ENCODE measurements at regions not wholly inside any gene's neighbourhood (a gene's known extent, or its start where the extent isn't known, plus 50 kb on each side); places are given as distances from the start of the nearest gene placed in this dataset.
"Not testable (repeated sequence)": the region's sequence is repeated elsewhere in the genome, so short reads cannot be mapped to it uniquely, and the experiment has no call there.

DNA sequence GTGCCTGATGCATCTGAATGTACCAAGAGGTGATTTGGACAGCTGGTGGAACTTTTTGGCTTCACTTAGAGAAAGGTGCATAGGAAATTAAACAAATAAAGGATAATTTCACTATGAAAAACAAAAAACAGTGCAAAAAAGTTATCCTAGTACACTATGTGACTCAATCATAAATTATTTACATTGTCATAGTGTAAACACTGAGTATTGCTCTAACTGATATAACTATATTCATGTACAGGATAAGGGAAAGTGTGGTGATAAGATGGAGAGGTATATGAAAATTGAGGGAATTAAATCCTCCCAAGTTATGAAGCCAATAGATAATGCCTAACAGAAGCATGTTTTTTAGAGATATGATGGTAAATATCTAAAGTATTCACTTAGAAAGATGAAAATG lies 50.2 kb upstream of the CPNE4 start:
- no peak for DNase-seq (ENCODE audit: low read depth, low spot score)

DNA sequence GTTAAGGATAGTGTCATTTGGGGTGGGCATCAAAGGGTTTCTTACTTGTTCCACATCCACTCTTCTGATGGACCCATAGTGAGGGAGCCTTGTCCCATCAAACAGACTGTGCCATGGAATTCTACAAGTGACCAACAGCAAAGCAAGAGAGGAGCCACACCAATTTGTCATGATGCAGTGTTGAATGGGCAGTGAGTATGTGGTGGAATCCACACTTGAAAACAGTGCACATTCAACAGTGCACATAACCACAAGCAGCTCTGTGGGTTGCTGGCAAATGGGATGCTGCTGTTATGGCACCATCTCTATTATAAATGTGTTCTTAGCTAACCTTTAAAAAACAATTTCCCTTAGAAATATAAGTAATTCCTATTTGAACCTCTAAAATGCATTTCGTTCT lies 52.5 kb upstream of the CPNE4 start:
- no peak for DNase-seq (ENCODE audit: low read depth, low spot score)

DNA sequence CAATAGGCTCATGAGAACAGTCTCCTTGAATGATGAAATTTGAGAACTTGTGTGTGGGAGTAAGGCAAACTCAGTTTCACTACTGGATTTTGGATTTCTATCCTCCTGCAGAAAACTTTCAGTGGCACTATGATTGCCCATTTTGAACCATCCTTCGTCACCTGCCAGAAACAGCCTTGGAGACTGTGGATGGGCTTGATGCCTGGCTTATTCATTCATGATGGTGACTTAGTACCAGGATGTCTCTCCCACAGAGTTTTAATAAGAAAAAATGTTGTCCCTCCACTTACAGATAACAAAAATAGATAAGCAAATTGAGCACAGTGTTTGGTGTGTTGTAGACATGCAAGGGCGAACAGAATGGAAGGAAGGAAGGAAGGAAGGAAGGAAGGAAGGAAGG lies 53.5 kb upstream of the CPNE4 start:
- no peak for DNase-seq (ENCODE audit: low read depth, low spot score)

- no peak for DNase-seq (ENCODE audit: low read depth, low spot score)
Observed at GRCh38 chr3:132090921-132091320, 56.1 kb upstream of the CPNE4 start.

GRCh38 chr3:132116601-132117000 lies 81.8 kb upstream of the CPNE4 start:
- DNase-seq (ENCODE audit: low read depth, low spot score): no peak

GRCh38 chr3:132117642-132118041 lies 82.8 kb upstream of the CPNE4 start:
- DNase-seq (ENCODE audit: low read depth, low spot score): no peak

GRCh38 chr3:132119531-132119930 lies 84.7 kb upstream of the CPNE4 start:
- no peak for DNase-seq (ENCODE audit: low read depth, low spot score)

- no peak for DNase-seq (ENCODE audit: low read depth, low spot score)
Observed at GRCh38 chr3:132124096-132124495, 89.3 kb upstream of the CPNE4 start.

DNA sequence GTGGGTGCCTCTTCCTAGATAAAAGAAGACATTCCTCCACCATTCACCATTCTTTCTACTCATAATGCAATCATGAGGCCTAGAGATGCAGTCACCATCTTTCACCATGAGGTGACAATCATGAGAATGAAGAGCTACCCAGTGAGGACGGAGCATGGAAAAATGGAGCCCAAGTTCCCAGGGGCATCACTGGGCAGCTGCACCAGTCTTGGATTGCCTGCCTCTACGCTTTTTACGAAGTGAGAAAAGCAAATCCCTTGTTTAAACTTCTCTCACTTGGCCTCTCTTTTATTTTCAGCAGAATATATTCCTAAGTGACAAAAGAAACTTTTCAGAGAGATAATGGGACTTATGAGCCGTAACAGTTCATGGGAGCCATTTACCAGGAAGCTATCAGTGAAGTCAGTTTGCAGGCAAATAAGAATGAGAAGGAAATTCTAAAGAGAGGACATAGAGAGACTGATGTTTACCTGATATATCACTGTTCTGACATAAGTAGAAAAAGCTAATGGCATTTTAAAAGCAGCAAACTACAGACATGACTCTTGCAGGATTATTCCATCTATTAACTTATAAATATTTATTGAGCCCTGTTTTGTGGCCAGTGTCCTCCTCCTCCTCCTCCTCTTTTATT lies 90.0 kb upstream of the CPNE4 start:
- DNase-seq (ENCODE audit: low read depth, low spot score): no peak

DNA sequence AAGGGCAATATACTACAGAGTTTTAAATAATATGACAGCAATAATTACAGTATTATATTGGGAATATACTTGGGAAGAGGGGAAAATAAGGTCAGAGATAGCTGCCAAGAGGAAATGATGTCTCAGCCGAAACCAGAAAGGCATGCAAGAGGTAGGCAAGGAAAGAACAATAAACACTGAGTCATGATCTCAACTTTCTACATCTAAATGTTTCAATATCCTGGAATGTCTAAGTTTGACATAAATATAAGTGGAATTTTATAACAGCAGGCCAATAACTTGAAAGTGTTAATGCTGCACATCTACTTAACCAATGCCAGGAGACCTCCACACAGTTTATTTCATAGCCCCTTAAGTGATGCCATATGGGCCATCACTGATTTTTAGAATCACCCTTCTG lies 99.8 kb upstream of the CPNE4 start:
- peak; percentile 31 for DNase-seq (ENCODE audit: low read depth, low spot score)

- peak; percentile 55 for DNase-seq (ENCODE audit: low read depth, low spot score)
Observed at GRCh38 chr3:132135628-132136333, 101.0 kb upstream of the CPNE4 start.

DNA sequence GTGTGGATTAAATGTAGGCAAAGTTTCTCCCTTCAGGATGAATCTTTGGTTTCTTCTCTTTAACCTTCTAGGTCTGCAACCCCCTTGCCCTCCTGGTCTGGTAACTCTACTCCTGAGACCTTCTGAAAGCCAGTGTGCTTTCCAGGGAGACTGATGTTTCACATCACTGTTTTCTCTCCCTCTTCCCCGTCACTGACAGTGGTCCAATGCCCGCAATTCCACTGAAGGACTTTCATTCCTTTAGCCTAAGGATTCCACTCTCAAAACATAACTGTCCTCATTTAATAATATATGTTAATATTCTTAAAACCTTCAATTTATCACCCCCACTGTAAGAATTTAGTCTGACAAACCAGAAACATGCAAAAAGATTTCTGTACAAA lies 101.5 kb upstream of the CPNE4 start:
- no peak for DNase-seq (ENCODE audit: low read depth, low spot score)

DNA sequence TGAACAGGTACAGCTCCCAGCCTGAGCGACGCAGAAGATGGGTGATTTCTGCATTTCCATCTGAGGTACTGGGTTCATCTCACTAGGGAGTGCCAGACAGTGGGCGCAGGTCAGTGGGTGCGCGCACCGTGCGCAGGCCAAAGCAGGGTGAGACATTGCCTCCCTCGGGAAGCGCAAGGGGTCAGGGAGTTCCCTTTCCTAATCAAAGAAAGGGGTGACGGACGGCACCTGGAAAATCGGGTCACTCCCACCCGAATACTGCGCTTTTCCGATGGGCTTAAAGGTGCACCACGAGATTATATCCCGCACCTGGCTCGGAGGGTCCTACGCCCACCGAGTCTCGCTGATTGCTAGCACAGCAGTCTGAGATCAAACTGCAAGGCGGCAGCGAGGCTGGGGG lies 102.1 kb upstream of the CPNE4 start:
- DNase-seq (ENCODE audit: low read depth, low spot score): not testable (repeated sequence)

- no peak for DNase-seq (ENCODE audit: low read depth, low spot score)
Observed at GRCh38 chr3:132145833-132146232, 111.0 kb upstream of the CPNE4 start.

- DNase-seq (ENCODE audit: low read depth, low spot score): no peak
Observed at GRCh38 chr3:132154619-132155018, 119.8 kb upstream of the CPNE4 start.

DNA sequence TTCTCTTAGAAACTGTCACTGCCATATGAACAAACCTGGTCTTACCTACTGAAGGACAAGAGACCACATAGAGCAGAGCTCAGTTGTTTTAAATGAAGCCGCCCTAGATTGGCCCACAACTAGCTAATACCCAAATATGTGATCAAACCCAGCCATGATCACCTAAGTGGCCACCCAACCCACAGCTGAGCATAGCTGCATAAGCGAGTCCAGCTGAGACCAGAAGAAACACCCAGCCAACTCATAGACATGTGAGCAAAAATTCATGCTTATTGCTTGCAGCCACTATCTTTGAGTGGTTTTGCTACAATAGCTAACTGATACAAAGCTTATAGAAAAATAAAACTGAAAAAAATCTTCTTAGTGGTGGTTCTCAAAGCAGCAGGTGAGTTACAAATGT lies 124.3 kb upstream of the CPNE4 start:
- no peak for DNase-seq (ENCODE audit: low read depth, low spot score)

- no peak for DNase-seq (ENCODE audit: low read depth, low spot score)
Observed at GRCh38 chr3:132160198-132160597, 125.4 kb upstream of the CPNE4 start.

DNA sequence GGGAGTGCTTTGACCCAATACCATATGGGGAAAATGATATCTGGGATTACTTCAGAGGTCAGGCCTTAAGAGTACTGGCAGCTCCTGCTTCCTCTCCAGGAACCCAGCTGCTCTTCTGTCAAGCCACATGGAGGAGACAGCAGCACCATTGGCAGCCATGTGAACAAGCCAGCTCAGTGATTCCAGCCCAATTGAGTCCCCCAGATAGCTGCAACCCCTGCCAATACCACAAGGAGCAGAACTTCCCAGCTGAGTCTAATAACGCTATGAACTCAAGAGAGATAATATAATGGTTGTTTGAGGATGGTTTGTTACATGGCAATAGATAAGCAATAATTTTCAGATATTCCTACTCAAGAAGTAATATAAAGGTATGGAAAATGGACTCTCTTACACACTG lies 126.8 kb upstream of the CPNE4 start:
- no peak for DNase-seq (ENCODE audit: low read depth, low spot score)

DNA sequence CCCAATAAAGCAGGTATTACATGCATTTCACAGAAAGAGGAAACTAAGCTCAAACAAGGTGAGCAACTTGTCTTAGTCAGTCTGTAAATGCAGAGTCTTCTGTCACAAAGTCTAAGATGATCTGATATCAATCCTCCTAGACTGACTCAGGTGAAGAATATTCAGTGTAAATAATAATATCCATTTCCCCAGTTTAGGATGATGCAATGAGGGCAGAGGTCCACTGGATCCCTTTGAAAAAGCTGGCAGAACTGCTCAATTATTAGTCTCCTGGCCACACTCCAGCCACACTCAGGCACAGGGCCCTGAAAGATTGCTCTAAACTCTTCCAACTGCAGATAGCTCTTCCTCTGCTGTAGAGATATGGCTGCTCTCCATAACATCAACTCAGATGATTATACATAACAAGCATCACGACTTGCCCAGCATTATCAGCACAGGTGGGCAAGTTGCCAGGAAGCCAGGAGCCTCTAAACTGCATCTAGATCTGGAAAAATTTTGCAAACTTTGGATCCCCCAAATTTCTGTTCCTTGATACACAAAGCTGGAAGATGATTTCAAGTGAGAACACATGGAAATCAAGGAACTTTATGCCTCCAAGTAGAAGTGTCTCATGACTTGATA lies 129.8 kb upstream of the CPNE4 start:
- DNase-seq (ENCODE audit: low read depth, low spot score): no peak

GRCh38 chr3:132167870-132168269 lies 133.1 kb upstream of the CPNE4 start:
- no peak for DNase-seq (ENCODE audit: low read depth, low spot score)

- no peak for DNase-seq (ENCODE audit: low read depth, low spot score)
Observed at GRCh38 chr3:132174500-132174899, 139.7 kb upstream of the CPNE4 start.

GRCh38 chr3:132180337-132180791 lies 136.8 kb upstream of the ACP3 start:
- DNase-seq (ENCODE audit: low read depth, low spot score): peak; percentile 28

DNA sequence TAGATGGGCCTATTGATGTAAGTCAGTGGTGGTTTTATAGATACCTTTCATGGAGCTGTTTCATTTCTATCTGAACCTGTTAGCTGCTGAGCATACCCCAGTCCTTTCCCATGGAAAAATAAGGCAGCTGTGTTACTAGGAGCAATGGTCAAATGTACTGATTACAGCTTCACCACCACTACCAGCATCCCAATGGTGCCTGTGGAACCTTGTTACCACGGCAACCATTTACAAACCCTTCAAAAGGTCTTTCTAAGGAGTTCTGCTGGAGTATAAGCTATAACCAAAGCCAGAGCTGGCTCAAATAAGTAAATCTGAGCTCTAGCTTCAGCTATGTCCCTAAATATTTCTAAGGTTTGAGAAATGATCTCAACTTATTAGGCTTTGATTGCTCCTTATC lies 133.4 kb upstream of the ACP3 start:
- no peak for DNase-seq (ENCODE audit: low read depth, low spot score)

Data from smooth muscle cell of the brain vasculature (primary cell).